T-helper 1 cell treated with Interleukin-12 subunit alpha and Interleukin-12 subunit beta and Interleukin-4 antibody, amounts not matched to agents 30 ng/mL and 1 ng/mL, for 36 hours (primary cell): ENCODE measurements at regions not wholly inside any gene's neighbourhood (a gene's known extent, or its start where the extent isn't known, plus 50 kb on each side); places are given as distances from the start of the nearest gene placed in this dataset.
"Not testable (repeated sequence)": the region's sequence is repeated elsewhere in the genome, so short reads cannot be mapped to it uniquely, and the experiment has no call there.

Experiments used
- intact Hi-C: fragments of 100-400 bp; cut with micrococcal nuclease; formaldehyde crosslinking; loops from one replicate; pipeline ENCODE4 v1.15.1; 2024

- intact Hi-C loops = no loop called here
Measured at GRCh38 chr2:121046335-121046734, 238.7 kb downstream of the TFCP2L1 start.

- intact Hi-C loops = no loop called here
Measured at GRCh38 chr2:121047383-121047782, 237.6 kb downstream of the TFCP2L1 start.

GRCh38 chr2:121049131-121049530 is 235.9 kb downstream of the TFCP2L1 start:
- intact Hi-C loops = no loop called here

- intact Hi-C loops = no loop called here
Measured at GRCh38 chr2:121049950-121050585, 234.9 kb downstream of the TFCP2L1 start.

- intact Hi-C loops = no loop called here
Measured at GRCh38 chr2:121051311-121051710, 233.7 kb downstream of the TFCP2L1 start.

GRCh38 chr2:121052023-121052422 is 233.0 kb downstream of the TFCP2L1 start:
- intact Hi-C loops = no loop called here

GRCh38 chr2:121052521-121052920 is 232.5 kb downstream of the TFCP2L1 start:
- intact Hi-C loops = no loop called here

GRCh38 chr2:121055088-121055487 is 229.9 kb downstream of the TFCP2L1 start:
- intact Hi-C loops = no loop called here

GRCh38 chr2:121055501-121055900 is 229.5 kb downstream of the TFCP2L1 start:
- intact Hi-C loops = no loop called here

GRCh38 chr2:121058852-121059558 is 226.0 kb downstream of the TFCP2L1 start:
- intact Hi-C loops = no loop called here

GRCh38 chr2:121059651-121060649 is 225.1 kb downstream of the TFCP2L1 start:
- intact Hi-C loops = no loop called here

GRCh38 chr2:121061633-121062032 is 223.4 kb downstream of the TFCP2L1 start:
- intact Hi-C loops = no loop called here

GRCh38 chr2:121063471-121063870 is 221.5 kb downstream of the TFCP2L1 start:
- intact Hi-C loops = no loop called here

GRCh38 chr2:121064186-121064585 is 220.8 kb downstream of the TFCP2L1 start:
- intact Hi-C loops = no loop called here

GRCh38 chr2:121065239-121065638 is 219.8 kb downstream of the TFCP2L1 start:
- intact Hi-C loops = no loop called here

GRCh38 chr2:121066526-121066925 is 218.5 kb downstream of the TFCP2L1 start:
- intact Hi-C loops = no loop called here

- intact Hi-C loops = no loop called here
Measured at GRCh38 chr2:121068851-121069250, 216.2 kb downstream of the TFCP2L1 start.

GRCh38 chr2:121069434-121069969 is 215.5 kb downstream of the TFCP2L1 start:
- intact Hi-C loops = no loop called here

- intact Hi-C loops = not testable (repeated sequence)
Measured at GRCh38 chr2:121070061-121070460, 214.9 kb downstream of the TFCP2L1 start.

GRCh38 chr2:121071034-121071504 is 213.9 kb downstream of the TFCP2L1 start:
- intact Hi-C loops = loop anchor here (1.0 kb wide), 1 partner anchor 376 kb away; no protein-coding TSS in a partner anchor

GRCh38 chr2:121072784-121073183 is 212.2 kb downstream of the TFCP2L1 start:
- intact Hi-C loops = no loop called here
